ENCODE measurements at regions not wholly inside any gene's neighbourhood (a gene's known extent, or its start where the extent isn't known, plus 50 kb on each side); places are given as distances from the start of the nearest gene placed in this dataset.

- no peak for ATAC-seq
Observed at GRCh38 chr7:156529956-156530355, 110.6 kb upstream of the RNF32 start.

More at GRCh38 chr7:156529956-156530355, 110.6 kb upstream of the RNF32 start:
- Histone ChIP-seq H4K20me1 (ENCODE audit: insufficient read depth, low read length) (no peaks in the 10 kb centered on the region), H3K4me1 (ENCODE audit: insufficient read depth, low read length) (peaks cover 60% of the 10 kb centered on the region), H3K4me3 (replicated peaks in 1 of 3; ENCODE audit: insufficient read depth in 1 of 3, low read depth in 2 of 3, low read length in 3 of 3) (no peak overlapping the region), H3K9me3 (ENCODE audit: low read length) (no peaks in the 10 kb centered on the region), H3K4me2 (ENCODE audit: low read depth, low read length) (no peak overlapping the region), H3K27me3 (ENCODE audit: control insufficient read depth in 1 of 2, insufficient read depth in 2 of 2, low read length in 2 of 2) (no peaks in the 10 kb centered on the region), H3K79me2 (ENCODE audit: insufficient read depth, low read length) (no peaks in the 10 kb centered on the region), H3K9ac (ENCODE audit: insufficient read depth, low read depth, low read length) (no peak overlapping the region), H3K36me3 (replicated peaks in 1 of 2; ENCODE audit: control insufficient read depth in 1 of 2, insufficient read depth in 2 of 2, low read length in 2 of 2) (no peaks in the 10 kb centered on the region), H2AFZ (ENCODE audit: low read length) (no peak overlapping the region), H3K27ac (ENCODE audit: extremely low read length, insufficient read depth, low read length) (no peak overlapping the region)
- CTCF ChIA-PET (ENCODE audit: low intra/inter-chr PET ratio, low total read pairs), result no interaction called here
- POLR2A ChIA-PET, result interaction anchor here (1.1 to 1.2 kb wide), 2 partner anchors 56 to 85 kb away, joined by 3 to 4 read pairs; no protein-coding TSS in a partner anchor
- TF ChIP-seq FOXA1 (IDR thresholded peaks at IDR 0.05) (no peak), FOXA1 (CRISPR knock-in tag; IDR thresholded peaks at IDR 0.05) (no peak), BRCA1 (CRISPR knock-in tag; IDR thresholded peaks at IDR 0.05) (no peak), RERE (CRISPR knock-in tag; IDR thresholded peaks at IDR 0.05; ENCODE audit: low read depth) (no peak), CEBPG (CRISPR knock-in tag; IDR thresholded peaks at IDR 0.05) (peak; percentile 60), TBX3 (IDR thresholded peaks at IDR 0.05; ENCODE audit: borderline replicate concordance) (no peak), PLRG1 (conservative IDR thresholded peaks at IDR 0.05) (no peak)
- TF ChIP-seq, protein P1, sequence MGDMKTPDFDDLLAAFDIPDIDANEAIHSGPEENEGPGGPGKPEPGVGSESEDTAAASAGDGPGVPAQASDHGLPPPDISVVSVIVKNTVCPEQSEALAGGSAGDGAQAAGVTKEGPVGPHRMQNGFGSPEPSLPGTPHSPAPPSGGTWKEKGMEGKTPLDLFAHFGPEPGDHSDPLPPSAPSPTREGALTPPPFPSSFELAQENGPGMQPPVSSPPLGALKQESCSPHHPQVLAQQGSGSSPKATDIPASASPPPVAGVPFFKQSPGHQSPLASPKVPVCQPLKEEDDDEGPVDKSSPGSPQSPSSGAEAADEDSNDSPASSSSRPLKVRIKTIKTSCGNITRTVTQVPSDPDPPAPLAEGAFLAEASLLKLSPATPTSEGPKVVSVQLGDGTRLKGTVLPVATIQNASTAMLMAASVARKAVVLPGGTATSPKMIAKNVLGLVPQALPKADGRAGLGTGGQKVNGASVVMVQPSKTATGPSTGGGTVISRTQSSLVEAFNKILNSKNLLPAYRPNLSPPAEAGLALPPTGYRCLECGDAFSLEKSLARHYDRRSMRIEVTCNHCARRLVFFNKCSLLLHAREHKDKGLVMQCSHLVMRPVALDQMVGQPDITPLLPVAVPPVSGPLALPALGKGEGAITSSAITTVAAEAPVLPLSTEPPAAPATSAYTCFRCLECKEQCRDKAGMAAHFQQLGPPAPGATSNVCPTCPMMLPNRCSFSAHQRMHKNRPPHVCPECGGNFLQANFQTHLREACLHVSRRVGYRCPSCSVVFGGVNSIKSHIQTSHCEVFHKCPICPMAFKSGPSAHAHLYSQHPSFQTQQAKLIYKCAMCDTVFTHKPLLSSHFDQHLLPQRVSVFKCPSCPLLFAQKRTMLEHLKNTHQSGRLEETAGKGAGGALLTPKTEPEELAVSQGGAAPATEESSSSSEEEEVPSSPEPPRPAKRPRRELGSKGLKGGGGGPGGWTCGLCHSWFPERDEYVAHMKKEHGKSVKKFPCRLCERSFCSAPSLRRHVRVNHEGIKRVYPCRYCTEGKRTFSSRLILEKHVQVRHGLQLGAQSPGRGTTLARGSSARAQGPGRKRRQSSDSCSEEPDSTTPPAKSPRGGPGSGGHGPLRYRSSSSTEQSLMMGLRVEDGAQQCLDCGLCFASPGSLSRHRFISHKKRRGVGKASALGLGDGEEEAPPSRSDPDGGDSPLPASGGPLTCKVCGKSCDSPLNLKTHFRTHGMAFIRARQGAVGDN (CRISPR knock-in tag; IDR thresholded peaks at IDR 0.05), result peak; percentile 22; the same call in 1 of the 2 replicates
- in situ Hi-C loops (cut with HindIII; ENCODE audit: extremely low pct_ligation_motif_present, low pct_unique_long_range_greater_than_20kb) (no loop called here), intact Hi-C loops (cut with micrococcal nuclease; ENCODE audit: unreplicated experiment) (no loop called here)
- 100% methylated on average over 2 of the region's 5 CpGs for WGBS (ENCODE audit: low lambda C conversion rate)
- DNase-seq (ENCODE audit: low spot score), result no peak
- FAIRE-seq, result no peak
- BruUV-seq (replicated peaks), result no TSS peak

Measured in HepG2 (cell line).